ENCODE measurements at regions not wholly inside any gene's neighbourhood (a gene's known extent, or its start where the extent isn't known, plus 50 kb on each side); places are given as distances from the start of the nearest gene placed in this dataset.

DNA sequence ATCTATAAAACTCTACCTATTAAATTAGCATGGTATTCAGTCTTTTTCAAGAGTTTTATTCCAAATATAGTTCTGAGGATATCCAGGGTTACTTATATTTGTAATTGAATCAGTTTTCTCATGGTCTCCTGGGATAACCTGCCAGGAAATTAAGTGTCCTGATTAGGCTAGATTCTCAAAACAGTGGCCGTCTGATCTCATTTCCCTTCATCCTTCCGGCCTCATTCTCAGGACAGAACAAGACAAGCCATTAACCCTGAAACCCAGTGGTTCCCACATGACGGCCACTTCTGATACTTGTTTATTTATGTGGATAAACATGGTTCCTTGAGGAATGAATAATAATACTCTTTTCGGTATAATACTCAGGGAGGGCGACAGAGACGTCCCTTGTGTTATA lies 417.6 kb upstream of the POT1 start:
- no peak for TF ChIP-seq POLR2A (IDR thresholded peaks at IDR 0.05)
- TF ChIP-seq, protein P1, sequence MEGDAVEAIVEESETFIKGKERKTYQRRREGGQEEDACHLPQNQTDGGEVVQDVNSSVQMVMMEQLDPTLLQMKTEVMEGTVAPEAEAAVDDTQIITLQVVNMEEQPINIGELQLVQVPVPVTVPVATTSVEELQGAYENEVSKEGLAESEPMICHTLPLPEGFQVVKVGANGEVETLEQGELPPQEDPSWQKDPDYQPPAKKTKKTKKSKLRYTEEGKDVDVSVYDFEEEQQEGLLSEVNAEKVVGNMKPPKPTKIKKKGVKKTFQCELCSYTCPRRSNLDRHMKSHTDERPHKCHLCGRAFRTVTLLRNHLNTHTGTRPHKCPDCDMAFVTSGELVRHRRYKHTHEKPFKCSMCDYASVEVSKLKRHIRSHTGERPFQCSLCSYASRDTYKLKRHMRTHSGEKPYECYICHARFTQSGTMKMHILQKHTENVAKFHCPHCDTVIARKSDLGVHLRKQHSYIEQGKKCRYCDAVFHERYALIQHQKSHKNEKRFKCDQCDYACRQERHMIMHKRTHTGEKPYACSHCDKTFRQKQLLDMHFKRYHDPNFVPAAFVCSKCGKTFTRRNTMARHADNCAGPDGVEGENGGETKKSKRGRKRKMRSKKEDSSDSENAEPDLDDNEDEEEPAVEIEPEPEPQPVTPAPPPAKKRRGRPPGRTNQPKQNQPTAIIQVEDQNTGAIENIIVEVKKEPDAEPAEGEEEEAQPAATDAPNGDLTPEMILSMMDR (IDR thresholded peaks at IDR 0.05), result no peak
